HepG2 (cell line): ENCODE measurements at regions not wholly inside any gene's neighbourhood (a gene's known extent, or its start where the extent isn't known, plus 50 kb on each side); places are given as distances from the start of the nearest gene placed in this dataset.

ENCODE experiments used
- ATAC-seq: fragments of 200-7000 bp; cut with Tn5 transposase; 3 replicates; pipeline ENCODE4 v1.9.1; 2020; ENCODE audit warnings: mild to moderate bottlenecking, moderate library complexity
- BruUV-seq: library from RNA; stranded (reverse); fragments of 400-500 nt; replicated peaks from 2 replicates; lab custom pipeline; 2021; lab: Mats Ljungman, UMichigan
- CTCF ChIA-PET: fragments of 300-600 bp; formaldehyde crosslinking; extraction: SDS; loops from one replicate; lab custom pipeline; 2021; ENCODE audit warnings: low total read pairs, inconsistent platforms, low intra/inter-chr PET ratio; lab: Yijun Ruan, JAX
- POLR2A ChIA-PET: fragments of 350-600 bp; sonication (Branson Sonifier 250); formaldehyde crosslinking; loops from one replicate; lab custom pipeline; 2020; ENCODE audit warnings: antibody characterized with exemption, inconsistent platforms; lab: Yijun Ruan, JAX
- DNase-seq: peaks from one replicate; pipeline ENCODE4 v3.0.0-alpha.2; 2015; ENCODE audit warnings: low spot score
- FAIRE-seq: peaks from 3 replicates; lab custom pipeline; 2011; peaks lifted over from hg19 to GRCh38; lab: Jason Lieb, UNC
- H2AFZ ChIP-seq: one replicate; pipeline ENCODE4 v1.6.1; 2011; ENCODE audit warnings: low read length, inconsistent platforms
- H3K27ac ChIP-seq: fragments of 300-600 bp; 3 replicates; pipeline ENCODE4 v1.8.0; 2011; ENCODE audit warnings: mixed run types, mild to moderate bottlenecking, mixed read lengths, low read length, inconsistent platforms; ENCODE audit not compliant: insufficient read depth; ENCODE audit errors: extremely low read length
- H3K27me3 ChIP-seq, 2 experiments: fragments of 200-600 bp in 1 of 2; 2 replicates in 1 of 2; 3 replicates in 1 of 2; pipeline versions ENCODE4 v1.6.0 to v1.8.0; 2011; ENCODE audit warnings: low read length in 2 of 2, mild to moderate bottlenecking in 2 of 2, moderate library complexity in 2 of 2, inconsistent platforms in 1 of 2; ENCODE audit not compliant: insufficient read depth in 2 of 2, control insufficient read depth in 1 of 2
- H3K36me3 ChIP-seq, 2 experiments: fragments of 200-600 bp in 1 of 2; replicated peaks in 1 of 2; 2 replicates in 1 of 2; 3 replicates in 1 of 2; pipeline versions ENCODE4 v1.5.1 to v1.8.0; 2011; ENCODE audit warnings: low read length in 2 of 2, inconsistent platforms in 1 of 2; ENCODE audit not compliant: insufficient read depth in 2 of 2, control insufficient read depth in 1 of 2
- H3K4me1 ChIP-seq: 2 replicates; pipeline ENCODE4 v1.5.1; 2012; ENCODE audit warnings: low read length, inconsistent platforms; ENCODE audit not compliant: insufficient read depth
- H3K4me2 ChIP-seq: 2 replicates; pipeline ENCODE4 v1.6.0; 2011; ENCODE audit warnings: low read depth, low read length, inconsistent platforms
- H3K4me3 ChIP-seq, 3 experiments: fragments of 200-600 bp in 1 of 3; sonication (generic), shearing (Covaris generic) in 1 of 3; replicated peaks in 1 of 3; 2 replicates each; pipeline ENCODE4 v1.5.1; 2011 to 2016; ENCODE audit warnings: low read length in 3 of 3, inconsistent platforms in 2 of 3, low read depth in 2 of 3, mild to moderate bottlenecking in 2 of 3, control low read depth in 1 of 3, mixed read lengths in 1 of 3; ENCODE audit not compliant: insufficient read depth in 1 of 3
- H3K79me2 ChIP-seq: one replicate; pipeline ENCODE4 v1.6.1; 2011; ENCODE audit warnings: low read length, inconsistent platforms; ENCODE audit not compliant: insufficient read depth
- H3K9ac ChIP-seq: 2 replicates; pipeline ENCODE4 v1.6.0; 2011; ENCODE audit warnings: mild to moderate bottlenecking, low read depth, low read length, inconsistent platforms; ENCODE audit not compliant: insufficient read depth
- H3K9me3 ChIP-seq: 2 replicates; pipeline ENCODE4 v1.5.1; 2012; ENCODE audit warnings: mild to moderate bottlenecking, low read length
- H4K20me1 ChIP-seq: 2 replicates; pipeline ENCODE4 v1.6.0; 2011; ENCODE audit warnings: inconsistent platforms, mild to moderate bottlenecking, low read length, moderate library complexity; ENCODE audit not compliant: insufficient read depth
- GABPB1 ChIP-seq: IDR thresholded peaks from 2 replicates; pipeline ENCODE4 v1.6.1; 2016; ENCODE audit warnings: mild to moderate bottlenecking, missing genetic modification reagents, moderate library complexity, missing compliant biosample characterization
- GPN1 ChIP-seq: sonication (generic); formaldehyde crosslinking; IDR thresholded peaks from 2 replicates; pipeline ENCODE4 v1.5.1; 2020; ENCODE audit warnings: missing genetic modification reagents, borderline replicate concordance
- HNRNPK ChIP-seq: fragments of 200-400 bp; formaldehyde crosslinking; IDR thresholded peaks from 2 replicates; pipeline ENCODE4 v1.6.1; 2018; ENCODE audit warnings: low read length, low read depth, moderate library complexity, mild to moderate bottlenecking; ENCODE audit not compliant: poor library complexity, severe bottlenecking
- IRX3 ChIP-seq: sonication (generic); formaldehyde crosslinking; IDR thresholded peaks from 2 replicates; pipeline ENCODE4 v1.8.1; 2023; ENCODE audit warnings: mild to moderate bottlenecking, low read depth, missing genetic modification reagents, borderline replicate concordance
- RBM39 ChIP-seq: fragments of 200-400 bp; formaldehyde crosslinking; IDR thresholded peaks from one replicate; pipeline ENCODE4 v1.6.1; 2018; ENCODE audit warnings: antibody characterized with exemption, mild to moderate bottlenecking, low read depth, low read length; ENCODE audit not compliant: poor library complexity, severe bottlenecking
- SUZ12 ChIP-seq: fragments of 150-350 bp; IDR thresholded peaks from 2 replicates; pipeline ENCODE4 v1.6.1; 2014; ENCODE audit warnings: low read depth, low read length
- TBP ChIP-seq: sonication (generic); formaldehyde crosslinking; IDR thresholded peaks from 2 replicates; pipeline ENCODE4 v1.5.0; 2020; ENCODE audit warnings: missing genetic modification reagents
- TGIF2 ChIP-seq: IDR thresholded peaks from 2 replicates; pipeline ENCODE4 v1.6.1; 2016; ENCODE audit warnings: control low read depth, missing compliant biosample characterization
- ZFAT ChIP-seq: sonication (generic); formaldehyde crosslinking; conservative IDR thresholded peaks from 2 replicates; pipeline ENCODE4 v1.8.1; 2023; ENCODE audit warnings: missing genetic modification reagents, inconsistent platforms
- ZNF253 ChIP-seq: sonication (generic); formaldehyde crosslinking; IDR thresholded peaks from 2 replicates; pipeline ENCODE4 v1.8.0; 2022; ENCODE audit warnings: mild to moderate bottlenecking, missing genetic modification reagents, borderline replicate concordance
- ZNF362 ChIP-seq: sonication (generic); formaldehyde crosslinking; IDR thresholded peaks from 2 replicates; pipeline ENCODE4 v1.4.0; 2020; ENCODE audit warnings: missing genetic modification reagents, mild to moderate bottlenecking, borderline replicate concordance
- ZNF556 ChIP-seq: sonication (generic); formaldehyde crosslinking; IDR thresholded peaks from 2 replicates; pipeline ENCODE4 v1.4.0; 2020; ENCODE audit warnings: mild to moderate bottlenecking, missing genetic modification reagents, borderline replicate concordance
- ZNF576 ChIP-seq: sonication (generic); formaldehyde crosslinking; IDR thresholded peaks from 2 replicates; pipeline ENCODE4 v1.4.0; 2020; ENCODE audit warnings: mild to moderate bottlenecking, missing genetic modification reagents
- ZNF644 ChIP-seq: IDR thresholded peaks from 2 replicates; pipeline ENCODE4 v1.6.1; 2016; ENCODE audit warnings: low read depth
- ZUFSP ChIP-seq: sonication (generic); formaldehyde crosslinking; IDR thresholded peaks from 2 replicates; pipeline ENCODE4 v1.9.0; 2021; ENCODE audit warnings: missing genetic modification reagents, mild to moderate bottlenecking, borderline replicate concordance
- WGBS: methylation state at CpG from one replicate; pipeline ENCODE4 v1.1.6; 2017; ENCODE audit warnings: low lambda C conversion rate; 5-methylcytosine and 5-hydroxymethylcytosine counted together
- in situ Hi-C: cut with HindIII; loops from 2 replicates; pipeline ENCODE4 v1.10.0; 2017; ENCODE audit warnings: low pct_unique_long_range_greater_than_20kb; ENCODE audit not compliant: extremely low pct_ligation_motif_present
- intact Hi-C: fragments of 100-400 bp; cut with micrococcal nuclease; formaldehyde crosslinking; loops from one replicate; pipeline ENCODE4 v1.10.0; 2022; ENCODE audit not compliant: unreplicated experiment
- TF ChIP-seq, protein P1 (sequence below): sonication (generic); formaldehyde crosslinking; IDR thresholded peaks from 2 replicates; pipeline ENCODE4 v1.4.0; 2020; ENCODE audit warnings: missing genetic modification reagents, borderline replicate concordance

GRCh38 chr5:30183795-30184194, 1009.7 kb upstream of the CDH6 start (continued):
- TF ChIP-seq ZNF644 = no peak

- no peaks in the 10 kb centered on the region for H3K27me3 ChIP-seq
- no peaks in the 10 kb centered on the region for H3K79me2 ChIP-seq
- CTCF ChIA-PET = no interaction called here
- in situ Hi-C loops = no loop called here
- WGBS = 0% methylated on average over 1 of the region's 1 CpG
- POLR2A ChIA-PET = no interaction called here
- H3K4me2 ChIP-seq = no peak overlapping the region
- H3K36me3 ChIP-seq = no peaks in the 10 kb centered on the region
- H3K9me3 ChIP-seq = peaks cover 8% of the 10 kb centered on the region
- intact Hi-C loops = no loop called here
- FAIRE-seq = no peak
- H3K27ac ChIP-seq = no peak overlapping the region
- H3K9ac ChIP-seq = no peak overlapping the region
- no TSS peak for BruUV-seq
- ATAC-seq = no peak
- no peaks in the 10 kb centered on the region for H3K4me1 ChIP-seq
- H4K20me1 ChIP-seq = no peaks in the 10 kb centered on the region
- DNase-seq = no peak
- no peak overlapping the region for H3K4me3 ChIP-seq
- H2AFZ ChIP-seq = no peak overlapping the region
- TF ChIP-seq ZFAT (CRISPR knock-in tag) (no peak), TGIF2 (no peak), ZNF576 (no peak), ZUFSP (CRISPR knock-in tag) (no peak), HNRNPK (no peak), ZNF362 (no peak), ZNF253 (CRISPR knock-in tag) (no peak), ZNF556 (CRISPR knock-in tag) (no peak), IRX3 (CRISPR knock-in tag) (no peak), GPN1 (CRISPR knock-in tag) (no peak), RBM39 (no peak), SUZ12 (no peak), TBP (CRISPR knock-in tag) (no peak), GABPB1 (CRISPR knock-in tag) (no peak)
- TF ChIP-seq, protein P1, sequence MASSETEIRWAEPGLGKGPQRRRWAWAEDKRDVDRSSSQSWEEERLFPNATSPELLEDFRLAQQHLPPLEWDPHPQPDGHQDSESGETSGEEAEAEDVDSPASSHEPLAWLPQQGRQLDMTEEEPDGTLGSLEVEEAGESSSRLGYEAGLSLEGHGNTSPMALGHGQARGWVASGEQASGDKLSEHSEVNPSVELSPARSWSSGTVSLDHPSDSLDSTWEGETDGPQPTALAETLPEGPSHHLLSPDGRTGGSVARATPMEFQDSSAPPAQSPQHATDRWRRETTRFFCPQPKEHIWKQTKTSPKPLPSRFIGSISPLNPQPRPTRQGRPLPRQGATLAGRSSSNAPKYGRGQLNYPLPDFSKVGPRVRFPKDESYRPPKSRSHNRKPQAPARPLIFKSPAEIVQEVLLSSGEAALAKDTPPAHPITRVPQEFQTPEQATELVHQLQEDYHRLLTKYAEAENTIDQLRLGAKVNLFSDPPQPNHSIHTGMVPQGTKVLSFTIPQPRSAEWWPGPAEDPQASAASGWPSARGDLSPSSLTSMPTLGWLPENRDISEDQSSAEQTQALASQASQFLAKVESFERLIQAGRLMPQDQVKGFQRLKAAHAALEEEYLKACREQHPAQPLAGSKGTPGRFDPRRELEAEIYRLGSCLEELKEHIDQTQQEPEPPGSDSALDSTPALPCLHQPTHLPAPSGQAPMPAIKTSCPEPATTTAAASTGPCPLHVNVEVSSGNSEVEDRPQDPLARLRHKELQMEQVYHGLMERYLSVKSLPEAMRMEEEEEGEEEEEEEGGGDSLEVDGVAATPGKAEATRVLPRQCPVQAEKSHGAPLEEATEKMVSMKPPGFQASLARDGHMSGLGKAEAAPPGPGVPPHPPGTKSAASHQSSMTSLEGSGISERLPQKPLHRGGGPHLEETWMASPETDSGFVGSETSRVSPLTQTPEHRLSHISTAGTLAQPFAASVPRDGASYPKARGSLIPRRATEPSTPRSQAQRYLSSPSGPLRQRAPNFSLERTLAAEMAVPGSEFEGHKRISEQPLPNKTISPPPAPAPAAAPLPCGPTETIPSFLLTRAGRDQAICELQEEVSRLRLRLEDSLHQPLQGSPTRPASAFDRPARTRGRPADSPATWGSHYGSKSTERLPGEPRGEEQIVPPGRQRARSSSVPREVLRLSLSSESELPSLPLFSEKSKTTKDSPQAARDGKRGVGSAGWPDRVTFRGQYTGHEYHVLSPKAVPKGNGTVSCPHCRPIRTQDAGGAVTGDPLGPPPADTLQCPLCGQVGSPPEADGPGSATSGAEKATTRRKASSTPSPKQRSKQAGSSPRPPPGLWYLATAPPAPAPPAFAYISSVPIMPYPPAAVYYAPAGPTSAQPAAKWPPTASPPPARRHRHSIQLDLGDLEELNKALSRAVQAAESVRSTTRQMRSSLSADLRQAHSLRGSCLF (CRISPR knock-in tag) = no peak
Measured at GRCh38 chr5:30156156-30156555, 1037.3 kb upstream of the CDH6 start.
